HG03442 (cell line): ENCODE measurements at regions not wholly inside any gene's neighbourhood (a gene's known extent, or its start where the extent isn't known, plus 50 kb on each side); places are given as distances from the start of the nearest gene placed in this dataset.
"Not testable (repeated sequence)": the region's sequence is repeated elsewhere in the genome, so short reads cannot be mapped to it uniquely, and the experiment has no call there.

Experiments used
- ATAC-seq: cut with Tn5 transposase; IDR thresholded peaks from one replicate; pipeline ENCODE4 v1.9.1; 2021; ENCODE audit warnings: mild to moderate bottlenecking, moderate library complexity; ENCODE audit not compliant: unreplicated experiment

GRCh38 chr2:216991563-216991962 lies 131.7 kb upstream of the TNP1 start:
- ATAC-seq: no peak

GRCh38 chr2:216989340-216990129 lies 129.7 kb upstream of the TNP1 start:
- ATAC-seq: no peak

- ATAC-seq: no peak
These were observed 127.5 kb upstream of the TNP1 start for GRCh38 chr2:216987252-216987821.

- no peak for ATAC-seq
These were observed 125.8 kb upstream of the TNP1 start for GRCh38 chr2:216985658-216986141.

GRCh38 chr2:216984937-216985336 lies 125.1 kb upstream of the TNP1 start:
- ATAC-seq: no peak

- ATAC-seq: not testable (repeated sequence)
These were observed 122.1 kb upstream of the TNP1 start for GRCh38 chr2:216981951-216982350.

GRCh38 chr2:216980510-216980909 lies 120.6 kb upstream of the TNP1 start:
- ATAC-seq: not testable (repeated sequence)

- no peak for ATAC-seq
These were observed 114.7 kb upstream of the TNP1 start for GRCh38 chr2:216974321-216975302.

GRCh38 chr2:216971593-216971992 lies 111.7 kb upstream of the TNP1 start:
- ATAC-seq: no peak

GRCh38 chr2:216970359-216970915 lies 110.6 kb upstream of the TNP1 start:
- ATAC-seq: no peak

- no peak for ATAC-seq
These were observed 108.0 kb upstream of the TNP1 start for GRCh38 chr2:216967889-216968288.

GRCh38 chr2:216960671-216961268 lies 100.9 kb upstream of the TNP1 start:
- ATAC-seq: no peak

- ATAC-seq: no peak
These were observed 99.6 kb upstream of the TNP1 start for GRCh38 chr2:216959433-216959832.

- ATAC-seq: no peak
These were observed 97.1 kb upstream of the TNP1 start for GRCh38 chr2:216956820-216957493.

GRCh38 chr2:216951171-216951570 lies 91.3 kb upstream of the TNP1 start:
- ATAC-seq: no peak

- ATAC-seq: no peak
These were observed 90.7 kb upstream of the TNP1 start for GRCh38 chr2:216950547-216950946.

- no peak for ATAC-seq
These were observed 90.0 kb upstream of the TNP1 start for GRCh38 chr2:216949700-216950413.

GRCh38 chr2:216947055-216947454 lies 87.2 kb upstream of the TNP1 start:
- no peak for ATAC-seq

GRCh38 chr2:216944733-216945132 lies 84.9 kb upstream of the TNP1 start:
- ATAC-seq: no peak
